Gastroesophageal sphincter (tissue), 4 donors: ENCODE measurements at regions not wholly inside any gene's neighbourhood (a gene's known extent, or its start where the extent isn't known, plus 50 kb on each side); places are given as distances from the start of the nearest gene placed in this dataset.

Experiments
- ATAC-seq: fragments of 150-250 bp; one replicate; pipeline ENCODE4 v1.9.1; 2016; ENCODE audit warnings: mild to moderate bottlenecking, moderate library complexity
- H3K27ac ChIP-seq, 4 donors: fragments of 200-600 bp; sonication (generic) in 3 of 4; 1 replicate in 3 of 4; 2 replicates in 1 of 4; pipeline ENCODE4 v1.5.1; 2016 to 2019
- H3K27me3 ChIP-seq: fragments of 200-600 bp; sonication (generic); one replicate; pipeline ENCODE4 v1.5.1; 2019
- H3K36me3 ChIP-seq, 2 donors: fragments of 200-600 bp; sonication (generic); one replicate each; pipeline ENCODE4 v1.5.1; 2019; ENCODE audit warnings: control low read depth in 1 of 2
- H3K4me1 ChIP-seq, 3 donors: fragments of 200-600 bp; sonication (generic); 1 replicate in 2 of 3; 2 replicates in 1 of 3; pipeline ENCODE4 v1.5.1; 2016 to 2019; ENCODE audit warnings: control low read depth in 2 of 3
- H3K4me3 ChIP-seq, 2 donors: fragments of 200-600 bp; sonication (generic); one replicate each; pipeline ENCODE4 v1.5.1; 2019; ENCODE audit warnings: mild to moderate bottlenecking in 1 of 2, moderate library complexity in 1 of 2
- H3K9me3 ChIP-seq, 3 donors: fragments of 200-600 bp; sonication (generic); one replicate each; pipeline ENCODE4 v1.5.1; 2017 to 2019; ENCODE audit warnings: control low read depth in 2 of 3
- EP300 ChIP-seq: sonication (generic); formaldehyde crosslinking; IDR thresholded peaks from one replicate; pipeline ENCODE4 v1.6.1; 2017; ENCODE audit warnings: antibody characterized with exemption, mild to moderate bottlenecking
- POLR2A ChIP-seq, 2 donors: fragments of 450-650 bp; IDR thresholded peaks; one replicate each; pipeline ENCODE4 v1.6.1; 2017; ENCODE audit warnings: antibody characterized with exemption in 2 of 2, mild to moderate bottlenecking in 2 of 2, moderate library complexity in 1 of 2
- POLR2AphosphoS5 ChIP-seq: sonication (generic); formaldehyde crosslinking; IDR thresholded peaks from one replicate; pipeline ENCODE4 v1.6.1; 2017; ENCODE audit warnings: antibody characterized with exemption
- WGBS, 2 donors: methylation state at CpG; one replicate each; pipeline ENCODE4 v1.1.5; 2018; ENCODE audit warnings: low coverage in 1 of 2; 5-methylcytosine and 5-hydroxymethylcytosine counted together
- TF ChIP-seq, protein P1 (sequence below), 4 experiments: fragments of 200-600 bp in 2 of 4; fragments of 450-650 bp in 2 of 4; sonication (generic) in 1 of 4; IDR thresholded peaks; one replicate each; pipeline ENCODE4 v1.5.1; 2017 to 2019; ENCODE audit warnings: antibody characterized with exemption in 4 of 4, mild to moderate bottlenecking in 2 of 4, moderate library complexity in 2 of 4

DNA sequence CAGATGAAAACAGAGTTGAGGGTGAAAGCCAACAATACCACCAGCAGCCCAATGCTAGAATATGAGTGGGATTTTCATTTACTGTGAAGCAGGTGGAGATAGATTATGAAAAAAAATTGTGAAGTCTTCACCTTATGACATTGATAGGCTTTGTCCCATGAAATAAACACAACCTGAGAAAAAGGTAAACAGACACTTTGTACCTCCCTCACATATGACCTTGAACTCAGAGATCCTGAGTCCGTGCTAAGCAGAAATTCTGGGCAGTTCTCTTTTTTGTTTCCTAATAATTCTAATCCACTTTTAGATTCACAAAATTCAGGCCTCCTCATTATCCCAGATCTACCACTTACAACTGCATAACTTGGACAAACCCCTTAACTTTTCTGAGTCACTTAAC lies 127.3 kb upstream of the RORB start:
- Histone ChIP-seq H3K27ac (no peak overlapping the region), H3K4me3 (no peak overlapping the region), H3K9me3 (no peaks in the 10 kb centered on the region), H3K27me3 (no peaks in the 10 kb centered on the region), H3K4me1 (no peaks in the 10 kb centered on the region), H3K36me3 (no peaks in the 10 kb centered on the region)
- TF ChIP-seq EP300 (no peak), POLR2A (IDR thresholded peaks at IDR 0.05) (no peak), POLR2AphosphoS5 (no peak)
- TF ChIP-seq, protein P1, sequence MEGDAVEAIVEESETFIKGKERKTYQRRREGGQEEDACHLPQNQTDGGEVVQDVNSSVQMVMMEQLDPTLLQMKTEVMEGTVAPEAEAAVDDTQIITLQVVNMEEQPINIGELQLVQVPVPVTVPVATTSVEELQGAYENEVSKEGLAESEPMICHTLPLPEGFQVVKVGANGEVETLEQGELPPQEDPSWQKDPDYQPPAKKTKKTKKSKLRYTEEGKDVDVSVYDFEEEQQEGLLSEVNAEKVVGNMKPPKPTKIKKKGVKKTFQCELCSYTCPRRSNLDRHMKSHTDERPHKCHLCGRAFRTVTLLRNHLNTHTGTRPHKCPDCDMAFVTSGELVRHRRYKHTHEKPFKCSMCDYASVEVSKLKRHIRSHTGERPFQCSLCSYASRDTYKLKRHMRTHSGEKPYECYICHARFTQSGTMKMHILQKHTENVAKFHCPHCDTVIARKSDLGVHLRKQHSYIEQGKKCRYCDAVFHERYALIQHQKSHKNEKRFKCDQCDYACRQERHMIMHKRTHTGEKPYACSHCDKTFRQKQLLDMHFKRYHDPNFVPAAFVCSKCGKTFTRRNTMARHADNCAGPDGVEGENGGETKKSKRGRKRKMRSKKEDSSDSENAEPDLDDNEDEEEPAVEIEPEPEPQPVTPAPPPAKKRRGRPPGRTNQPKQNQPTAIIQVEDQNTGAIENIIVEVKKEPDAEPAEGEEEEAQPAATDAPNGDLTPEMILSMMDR (IDR thresholded peaks at IDR 0.05): no peak
- WGBS, 2 donors: 44 to 53% methylated on average over 1 of the region's 1 CpG
- ATAC-seq: no peak

DNA sequence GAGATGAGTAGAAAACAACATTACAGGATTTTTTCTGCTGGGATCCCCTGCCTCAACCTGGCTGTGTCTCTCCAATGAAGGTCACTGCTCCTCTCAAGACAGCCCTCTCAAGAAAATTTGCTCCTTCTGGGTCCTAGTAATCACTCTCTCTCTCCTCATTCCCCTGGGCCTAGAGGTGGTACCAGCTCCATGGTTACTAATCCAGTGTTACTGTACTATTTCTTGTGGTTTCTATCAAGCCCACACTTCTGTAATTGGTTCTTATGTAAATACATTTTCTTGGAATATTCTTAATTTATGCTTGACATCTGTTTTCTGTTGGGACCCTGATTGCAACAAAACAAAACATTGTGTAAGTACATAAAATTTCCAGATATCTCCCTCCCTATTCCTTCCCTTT lies 123.8 kb upstream of the RORB start:
- Histone ChIP-seq H3K4me3 (no peak overlapping the region), H3K9me3 (no peaks in the 10 kb centered on the region), H3K4me1 (no peaks in the 10 kb centered on the region), H3K27me3 (no peaks in the 10 kb centered on the region), H3K36me3 (no peaks in the 10 kb centered on the region), H3K27ac (no peak overlapping the region)
- no peak for ATAC-seq
- TF ChIP-seq EP300: no peak
- no peak for TF ChIP-seq POLR2A (IDR thresholded peaks at IDR 0.05)
- TF ChIP-seq, protein P1 (IDR thresholded peaks at IDR 0.05): no peak
- TF ChIP-seq POLR2AphosphoS5: no peak

DNA sequence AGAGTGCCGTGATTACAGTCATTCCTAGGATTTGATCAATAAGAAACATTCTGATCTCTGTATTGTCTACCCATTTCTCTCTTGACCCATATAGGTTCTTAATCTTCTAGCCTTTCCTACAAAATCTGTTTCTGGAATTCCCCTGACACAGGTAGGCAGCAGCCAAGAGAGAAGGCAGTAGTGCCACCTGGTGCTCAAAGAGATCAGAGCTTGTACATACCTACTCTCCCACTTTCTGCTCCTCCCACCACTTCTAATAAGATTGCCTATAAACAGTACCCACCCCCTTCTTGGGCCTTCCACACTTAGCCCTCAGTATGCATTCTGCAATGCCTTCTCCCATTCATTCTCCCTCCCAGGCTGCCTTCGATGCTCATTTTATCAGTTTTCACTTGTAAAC lies 117.4 kb upstream of the RORB start:
- no peaks in the 10 kb centered on the region for H3K4me1 ChIP-seq
- TF ChIP-seq EP300: no peak
- no peak for TF ChIP-seq POLR2A (IDR thresholded peaks at IDR 0.05)
- TF ChIP-seq, protein P1 (IDR thresholded peaks at IDR 0.05): no peak
- TF ChIP-seq POLR2AphosphoS5: no peak
- WGBS, 2 donors: 46 to 71% methylated on average over 2 of the region's 2 CpGs
- no peaks in the 10 kb centered on the region for H3K36me3 ChIP-seq
- H3K4me3 ChIP-seq: no peak overlapping the region
- no peaks in the 10 kb centered on the region for H3K27me3 ChIP-seq
- no peak for ATAC-seq
- no peaks in the 10 kb centered on the region for H3K9me3 ChIP-seq
- H3K27ac ChIP-seq: no peak overlapping the region

DNA sequence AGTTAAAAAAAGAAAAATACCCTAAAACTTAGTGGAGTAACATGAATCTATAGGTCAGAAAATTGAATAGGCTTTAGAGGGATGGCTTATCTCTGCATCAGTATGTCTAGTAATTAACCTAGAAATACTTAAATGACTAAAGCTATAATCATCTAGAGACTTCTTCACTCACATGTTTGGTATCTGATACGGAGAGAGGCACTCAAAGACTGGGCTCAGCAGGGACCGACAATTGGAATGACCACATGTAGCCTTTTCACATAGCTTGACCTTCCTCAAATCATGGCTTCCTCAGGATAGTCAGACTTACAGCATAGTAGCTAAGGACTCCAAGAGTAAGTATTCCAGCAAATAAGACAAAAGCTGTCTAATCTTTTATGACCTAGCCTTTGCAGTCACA lies 105.3 kb upstream of the RORB start:
- 57 to 100% methylated on average over 1 to 2 of the region's 2 CpGs for WGBS, 2 donors
- H3K4me1 ChIP-seq: no peaks in the 10 kb centered on the region
- H3K27ac ChIP-seq: no peak overlapping the region
- H3K4me3 ChIP-seq: no peak overlapping the region
- no peaks in the 10 kb centered on the region for H3K36me3 ChIP-seq
- no peak for ATAC-seq
- no peaks in the 10 kb centered on the region for H3K27me3 ChIP-seq
- H3K9me3 ChIP-seq: no peaks in the 10 kb centered on the region
- TF ChIP-seq POLR2AphosphoS5 (no peak), POLR2A (IDR thresholded peaks at IDR 0.05) (no peak), EP300 (no peak)
- TF ChIP-seq, protein P1 (IDR thresholded peaks at IDR 0.05): no peak

DNA sequence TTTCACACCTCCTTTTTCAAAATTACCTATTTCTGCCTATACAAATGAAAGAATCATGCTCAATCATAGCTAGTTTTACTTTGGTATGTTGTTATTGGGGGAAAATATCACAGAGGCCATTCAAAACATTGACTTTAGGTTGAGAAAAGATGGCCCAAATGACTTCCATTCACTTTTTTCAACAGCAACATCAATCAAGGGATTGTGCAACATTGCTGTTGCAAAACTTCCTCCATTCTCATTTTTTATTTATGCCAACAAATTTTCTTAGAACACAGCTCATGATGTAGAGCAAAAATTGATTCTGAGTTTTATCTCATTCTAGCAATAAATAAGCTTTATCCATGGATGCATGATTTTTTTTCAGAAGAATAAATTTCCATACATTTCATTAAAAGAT lies 93.6 kb upstream of the RORB start:
- H3K9me3 ChIP-seq: peaks cover 0 to 17% (median 0%) of the 10 kb centered on the region in 3 donors
- no peaks in the 10 kb centered on the region for H3K4me1 ChIP-seq
- H3K27ac ChIP-seq: no peak overlapping the region
- ATAC-seq: no peak
- TF ChIP-seq, protein P1 (IDR thresholded peaks at IDR 0.05): no peak
- TF ChIP-seq EP300: no peak
- no peak for TF ChIP-seq POLR2A (IDR thresholded peaks at IDR 0.05)
- H3K27me3 ChIP-seq: no peaks in the 10 kb centered on the region
- no peaks in the 10 kb centered on the region for H3K36me3 ChIP-seq
- H3K4me3 ChIP-seq: no peak overlapping the region
